NCI-H1105 treated with DMSO at 0.1 percent for 48 hours (cell line): ENCODE measurements at regions not wholly inside any gene's neighbourhood (a gene's known extent, or its start where the extent isn't known, plus 50 kb on each side); places are given as distances from the start of the nearest gene placed in this dataset.
A peak's percentile ranks its signal among the peaks of the same experiment; 100 is the strongest.
"Not testable (repeated sequence)": the region's sequence is repeated elsewhere in the genome, so short reads cannot be mapped to it uniquely, and the experiment has no call there.

Experiments
- DNase-seq: peaks from one replicate; lab custom pipeline; 2025; lab: John Stamatoyannopoulos, UW

- no peak for DNase-seq
These were observed 92.1 kb upstream of the ID2 start for GRCh38 chr2:8589721-8590120.

GRCh38 chr2:8590938-8591337 lies 90.9 kb upstream of the ID2 start:
- DNase-seq = peak; percentile 18

- DNase-seq = no peak
These were observed 89.1 kb upstream of the ID2 start for GRCh38 chr2:8592736-8593135.

- no peak for DNase-seq
These were observed 88.6 kb upstream of the ID2 start for GRCh38 chr2:8593243-8593642.

- DNase-seq = no peak
These were observed 87.0 kb upstream of the ID2 start for GRCh38 chr2:8594731-8595427.

GRCh38 chr2:8595428-8595805 lies 86.4 kb upstream of the ID2 start:
- no peak for DNase-seq

- no peak for DNase-seq
These were observed 85.8 kb upstream of the ID2 start for GRCh38 chr2:8595811-8596600.

- DNase-seq = no peak
These were observed 84.8 kb upstream of the ID2 start for GRCh38 chr2:8597094-8597493.

- DNase-seq = no peak
These were observed 84.2 kb upstream of the ID2 start for GRCh38 chr2:8597559-8598225.

GRCh38 chr2:8598295-8599165 lies 83.3 kb upstream of the ID2 start:
- DNase-seq = no peak

- no peak for DNase-seq
These were observed 82.2 kb upstream of the ID2 start for GRCh38 chr2:8599421-8600242.

GRCh38 chr2:8600456-8600855 lies 81.4 kb upstream of the ID2 start:
- no peak for DNase-seq

GRCh38 chr2:8602809-8603208 lies 79.0 kb upstream of the ID2 start:
- DNase-seq = no peak

GRCh38 chr2:8603356-8603755 lies 78.5 kb upstream of the ID2 start:
- DNase-seq = not testable (repeated sequence)

GRCh38 chr2:8604262-8604661 lies 77.6 kb upstream of the ID2 start:
- no peak for DNase-seq

- no peak for DNase-seq
These were observed 76.3 kb upstream of the ID2 start for GRCh38 chr2:8605351-8606065.

GRCh38 chr2:8606226-8606625 lies 75.6 kb upstream of the ID2 start:
- no peak for DNase-seq

GRCh38 chr2:8606649-8607550 lies 75.0 kb upstream of the ID2 start:
- DNase-seq = no peak

- DNase-seq = no peak
These were observed 74.2 kb upstream of the ID2 start for GRCh38 chr2:8607606-8608005.
